HG03025 (cell line): ENCODE measurements at regions not wholly inside any gene's neighbourhood (a gene's known extent, or its start where the extent isn't known, plus 50 kb on each side); places are given as distances from the start of the nearest gene placed in this dataset.

Source experiments
- ATAC-seq: cut with Tn5 transposase; IDR thresholded peaks from one replicate; pipeline ENCODE4 v1.9.1; 2021; ENCODE audit warnings: mild to moderate bottlenecking, moderate library complexity; ENCODE audit not compliant: unreplicated experiment, low FRiP score

DNA sequence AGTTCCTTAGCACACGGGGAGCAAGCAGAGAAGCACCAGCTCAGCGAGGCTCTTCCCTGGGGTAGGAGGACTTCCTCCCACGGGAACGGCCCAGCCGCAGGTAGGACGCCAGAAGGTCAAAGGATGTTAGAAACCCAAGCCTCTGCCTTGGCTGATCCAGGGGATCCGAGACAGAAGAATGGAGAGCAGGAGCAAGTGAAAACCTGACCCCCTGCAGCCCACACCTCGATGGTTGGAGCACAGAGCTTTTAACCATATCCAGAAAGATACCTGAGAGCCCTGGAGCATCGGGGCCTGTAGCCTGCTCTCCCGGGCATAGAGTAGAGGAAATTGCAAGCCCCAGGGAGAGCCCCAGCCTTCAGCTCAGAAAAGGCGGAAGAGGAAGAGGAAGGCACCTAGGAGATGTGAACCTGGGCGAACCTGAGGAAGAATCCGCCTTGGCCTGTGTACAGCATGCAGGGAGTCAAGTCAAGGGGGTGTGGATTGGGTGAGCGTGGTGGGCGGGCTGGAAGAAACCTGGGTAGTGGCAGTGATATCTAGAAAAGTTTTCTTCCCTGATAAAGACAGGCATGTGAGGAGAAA lies 76.3 kb downstream of the PSMG1 start:
- ATAC-seq, result no peak

DNA sequence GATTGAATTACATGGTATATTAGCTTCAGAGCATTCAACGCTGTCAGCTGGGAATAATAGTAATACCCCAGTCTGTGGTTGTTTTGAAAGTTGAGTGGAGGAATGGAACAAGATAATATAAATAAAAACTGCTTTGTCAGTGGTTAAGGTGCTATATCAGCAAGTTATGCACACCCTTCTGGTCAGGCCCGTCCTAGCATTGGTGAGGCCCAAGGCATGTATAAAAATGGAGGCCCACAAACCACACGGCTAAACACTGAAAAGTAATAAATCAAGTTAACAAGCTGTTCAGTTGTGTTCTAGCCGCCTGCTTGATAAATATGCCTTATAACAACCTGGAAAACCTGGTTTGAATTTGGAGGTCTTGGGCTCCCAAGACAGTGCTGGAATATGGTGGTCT lies 77.4 kb downstream of the PSMG1 start:
- no peak for ATAC-seq

- no peak for ATAC-seq
Measured at GRCh38 chr21:39105341-39105765, 77.9 kb downstream of the PSMG1 start.

DNA sequence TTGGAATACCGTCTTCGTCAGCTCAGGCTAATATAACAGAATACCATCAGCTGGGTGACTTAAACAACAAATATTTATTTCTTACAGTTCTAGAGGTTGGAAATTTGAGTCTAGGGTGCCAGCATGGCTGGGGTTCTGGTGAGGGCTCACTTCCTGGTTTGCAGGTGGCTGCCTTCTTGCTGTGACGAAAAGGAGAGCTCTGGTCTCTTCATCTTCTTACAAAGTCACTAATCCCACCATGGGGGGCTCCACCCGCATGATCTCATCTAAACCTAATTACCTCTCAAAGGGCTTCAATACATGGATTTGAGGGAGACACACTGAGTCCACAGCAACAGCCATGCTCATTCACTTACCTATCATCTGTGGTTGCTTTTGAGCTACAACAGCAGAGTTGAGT lies 78.3 kb downstream of the PSMG1 start:
- ATAC-seq, result no peak

DNA sequence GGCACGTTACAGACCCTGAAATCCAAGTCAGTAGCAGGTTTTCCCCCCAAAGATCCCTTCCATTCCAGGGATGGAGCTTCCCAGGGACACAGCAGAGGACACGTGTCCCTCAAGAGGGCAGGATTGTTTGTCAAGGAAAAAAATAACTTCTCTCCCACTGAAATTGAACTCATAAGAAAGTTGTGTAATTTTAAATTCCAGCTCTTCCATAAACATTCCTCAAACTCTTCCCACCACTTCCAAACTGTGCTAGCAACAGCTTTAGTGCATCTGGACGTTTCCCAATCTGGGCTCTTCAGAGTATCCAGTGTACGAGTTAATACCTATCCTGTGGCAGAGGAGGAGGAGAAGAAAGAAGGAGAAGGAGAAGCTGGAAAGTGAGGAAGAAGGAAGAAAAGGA lies 79.6 kb downstream of the PSMG1 start:
- no peak for ATAC-seq

DNA sequence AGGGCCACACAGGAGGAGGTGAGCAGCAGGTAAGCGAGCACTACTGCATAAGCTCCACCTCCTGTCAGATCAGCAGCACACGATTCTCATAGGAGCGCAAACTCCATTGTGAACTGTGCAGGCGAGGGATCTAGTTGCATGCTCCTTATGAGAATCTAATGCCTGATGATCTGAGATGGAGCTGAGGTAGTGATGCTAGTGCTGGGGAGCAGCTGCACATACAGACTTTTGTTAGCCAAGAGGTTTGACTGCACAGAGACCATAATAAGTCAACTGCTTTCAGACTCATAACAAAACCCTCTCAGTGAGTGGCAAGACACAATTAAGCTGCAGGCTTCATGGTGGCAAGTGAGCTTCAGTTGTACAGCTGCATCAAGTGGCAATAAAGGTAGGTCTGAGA lies 83.4 kb downstream of the PSMG1 start:
- ATAC-seq, result no peak

DNA sequence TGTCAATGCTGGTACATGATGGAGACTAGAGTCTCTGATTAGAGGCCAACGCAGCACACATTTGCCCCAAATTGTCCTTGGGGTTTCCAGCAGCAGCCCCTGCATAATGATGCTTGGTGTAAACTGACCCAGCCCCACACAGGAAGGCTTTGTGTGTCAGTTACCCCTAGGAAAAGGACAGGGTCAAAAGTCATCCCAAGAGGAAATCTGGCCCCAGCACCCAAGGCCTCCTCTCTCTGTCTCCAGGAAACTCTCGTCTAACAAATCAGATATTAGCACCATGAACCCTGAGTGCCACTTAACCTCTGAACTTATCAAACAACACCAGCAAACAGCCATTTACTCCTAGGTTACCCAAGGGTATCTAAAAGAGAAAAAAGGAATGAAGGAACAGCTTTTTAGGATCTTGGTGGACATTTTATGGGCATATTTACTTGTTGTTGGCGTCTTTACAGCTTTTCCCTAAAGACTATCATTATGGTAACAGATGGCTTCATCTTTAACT lies 84.5 kb downstream of the PSMG1 start:
- ATAC-seq, result no peak

DNA sequence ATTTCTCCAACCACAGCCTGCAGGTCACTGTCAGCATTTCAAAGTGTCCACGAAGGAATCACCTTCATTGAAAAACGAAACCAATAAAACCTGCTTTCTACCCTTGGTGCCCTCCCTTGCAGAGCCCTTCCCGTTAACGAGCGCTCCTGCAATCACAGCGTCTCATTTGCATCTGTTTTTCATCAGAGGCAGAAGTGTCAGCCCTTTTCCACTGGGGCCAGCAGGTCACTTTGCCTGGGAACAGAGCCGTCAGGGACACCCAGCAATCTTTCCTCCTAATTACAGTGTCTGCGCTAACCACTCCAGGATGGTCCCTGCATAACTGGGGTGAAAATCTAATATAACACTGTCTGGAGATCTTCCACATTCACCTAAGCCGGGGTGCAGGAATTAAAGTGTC lies 85.3 kb downstream of the PSMG1 start:
- ATAC-seq, result no peak

DNA sequence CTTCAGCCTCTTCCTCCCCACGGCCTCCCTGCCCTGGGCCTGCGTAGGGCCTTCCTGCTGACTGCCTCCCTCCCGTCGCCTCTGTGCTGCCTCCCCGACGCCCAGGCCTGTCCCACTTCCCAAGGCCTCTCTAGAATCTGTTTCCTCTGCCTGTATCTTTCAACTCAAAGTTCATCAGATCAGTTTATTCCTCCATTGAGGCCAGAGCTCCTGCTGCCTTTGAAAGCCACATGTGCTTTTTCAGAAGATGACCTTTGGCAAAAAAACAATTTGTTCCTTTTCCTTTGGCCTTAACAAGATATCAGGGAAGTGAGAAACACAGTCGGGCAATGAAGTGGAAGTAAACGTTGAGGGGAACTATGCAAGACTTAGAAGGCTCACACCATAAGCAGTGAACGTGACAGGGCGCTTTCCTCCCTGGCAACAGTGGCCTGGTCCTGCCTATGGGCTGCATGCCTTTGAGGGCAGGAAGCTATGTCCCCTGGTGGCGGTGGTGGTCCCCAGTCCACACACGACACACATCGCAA lies 85.9 kb downstream of the PSMG1 start:
- no peak for ATAC-seq

GRCh38 chr21:39096754-39097153 lies 86.5 kb downstream of the PSMG1 start:
- ATAC-seq, result no peak

GRCh38 chr21:39095681-39096080 lies 87.6 kb downstream of the PSMG1 start:
- ATAC-seq, result no peak

GRCh38 chr21:39094847-39095579 lies 88.2 kb downstream of the PSMG1 start:
- no peak for ATAC-seq

GRCh38 chr21:39094087-39094780 lies 89.0 kb downstream of the PSMG1 start:
- ATAC-seq, result no peak

DNA sequence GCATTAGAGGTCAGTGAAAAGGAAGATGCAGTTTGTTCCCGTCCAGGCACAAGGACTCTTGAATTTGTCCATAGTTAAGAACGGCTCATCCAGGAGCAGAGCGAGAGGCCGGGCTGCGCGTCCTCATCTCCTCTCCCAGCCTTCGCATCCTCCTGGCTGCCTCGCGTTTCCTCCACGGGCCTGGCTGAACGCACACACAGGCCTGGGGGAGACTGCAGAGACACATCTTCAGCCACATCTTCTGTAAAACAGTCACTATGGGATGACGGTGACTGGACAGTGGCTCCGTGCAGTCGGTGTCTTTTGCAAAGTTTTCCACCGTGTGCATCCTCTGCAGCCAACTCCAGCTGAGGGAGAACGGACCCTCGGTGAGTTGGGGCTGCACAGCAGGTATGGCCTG lies 89.7 kb downstream of the PSMG1 start:
- no peak for ATAC-seq

DNA sequence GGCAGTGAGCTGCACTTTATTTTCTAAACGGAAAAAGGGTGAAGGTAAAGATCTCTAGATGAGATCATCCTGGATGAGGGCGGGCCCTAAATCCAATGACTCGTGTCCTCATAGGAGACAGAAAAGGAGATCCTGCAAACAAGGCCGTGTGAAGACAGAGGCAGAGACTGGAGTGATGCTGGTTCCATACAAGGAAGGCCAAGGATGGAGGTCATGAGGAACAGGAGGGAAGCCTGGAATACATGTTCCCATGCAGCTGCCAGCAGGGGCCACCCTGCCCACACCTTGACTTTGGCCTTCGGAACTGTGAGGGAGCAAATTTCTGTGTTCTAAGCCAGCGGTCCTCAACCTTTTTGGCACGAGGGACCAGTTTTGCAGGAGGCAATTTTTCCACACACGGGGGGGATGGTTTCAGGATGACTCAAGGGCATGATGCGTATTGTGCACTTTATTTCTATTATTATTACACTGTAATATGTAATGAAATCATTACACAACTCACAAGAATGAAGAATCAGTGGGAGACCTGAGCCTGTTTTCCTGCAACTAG lies 94.3 kb downstream of the PSMG1 start:
- no peak for ATAC-seq

DNA sequence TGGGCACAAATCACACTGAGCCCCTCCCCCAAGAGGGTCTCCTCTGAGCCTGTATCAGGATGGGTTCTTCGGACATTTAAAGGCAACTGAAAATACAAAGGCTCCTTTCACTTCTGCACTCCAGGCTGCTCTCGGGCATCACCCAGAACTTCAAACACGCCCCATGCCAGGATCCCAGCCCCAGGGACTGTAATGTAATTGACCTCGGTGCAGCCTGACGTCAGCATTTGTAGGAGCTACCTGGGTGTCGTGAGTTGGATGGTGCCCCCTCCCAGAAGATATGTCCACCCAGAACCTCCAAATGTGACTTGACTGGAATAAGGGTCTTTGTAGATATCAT lies 95.2 kb downstream of the PSMG1 start:
- no peak for ATAC-seq

GRCh38 chr21:39087238-39088030 lies 95.8 kb downstream of the PSMG1 start:
- ATAC-seq, result no peak

DNA sequence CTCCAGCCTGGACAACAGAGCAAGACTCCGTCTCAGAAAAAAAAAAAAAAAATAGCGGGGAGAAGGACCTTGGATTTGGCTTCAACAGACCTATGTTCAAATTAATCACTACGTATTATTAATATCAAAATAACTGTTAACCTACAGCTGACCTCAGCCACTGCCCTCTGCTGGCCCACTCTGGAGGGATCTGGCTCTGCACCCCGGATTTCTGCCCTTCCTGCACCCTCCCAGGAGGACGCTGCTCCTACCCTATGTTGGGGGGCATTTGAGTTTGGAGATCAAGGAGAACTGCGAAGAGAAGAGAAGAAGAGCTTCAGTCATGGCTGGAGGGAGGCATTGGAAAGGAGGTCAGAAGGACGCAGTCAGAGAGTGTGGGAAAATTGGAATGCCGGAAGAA lies 96.7 kb downstream of the PSMG1 start:
- ATAC-seq, result no peak

DNA sequence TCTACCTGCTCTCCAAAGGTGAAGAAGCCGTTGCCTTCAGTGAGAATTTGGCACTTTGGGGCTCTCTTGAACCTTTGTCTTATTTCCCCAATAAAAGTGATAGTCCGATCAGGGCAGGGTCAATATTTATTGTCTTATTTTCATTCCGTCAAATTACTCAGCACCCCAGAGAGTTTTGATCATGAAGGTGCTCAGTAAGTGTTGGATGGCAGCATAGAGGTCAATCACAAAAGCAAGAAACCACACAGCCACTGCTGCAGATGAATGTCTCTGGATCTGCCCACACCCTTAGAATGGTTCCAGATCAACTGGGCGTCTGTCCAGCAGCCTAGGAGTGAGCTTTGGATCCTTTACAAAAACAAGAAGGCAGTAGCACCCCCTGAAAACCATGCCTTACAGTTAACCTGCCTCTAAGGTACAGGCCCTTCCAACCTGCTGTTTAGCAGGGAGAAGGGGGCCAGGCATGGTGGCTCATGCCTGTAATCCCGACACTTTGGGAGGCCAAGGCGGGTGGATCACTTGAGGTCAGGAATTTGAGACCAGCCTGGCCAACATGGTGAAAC lies 97.3 kb downstream of the PSMG1 start:
- ATAC-seq, result no peak
